Tibial nerve (tissue), 4 donors: ENCODE measurements at regions not wholly inside any gene's neighbourhood (a gene's known extent, or its start where the extent isn't known, plus 50 kb on each side); places are given as distances from the start of the nearest gene placed in this dataset.
"Not testable (repeated sequence)": the region's sequence is repeated elsewhere in the genome, so short reads cannot be mapped to it uniquely, and the experiment has no call there.

Experiments used
- DNase-seq, 2 donors: peaks; one replicate each; pipeline ENCODE4 v3.0.0-alpha.2; 2019; ENCODE audit warnings: low spot score in 2 of 2
- H3K27ac ChIP-seq, 4 donors: fragments of 200-600 bp; sonication (generic) in 3 of 4; one replicate each; pipeline ENCODE4 v1.5.1; 2017 to 2019; ENCODE audit warnings: mild to moderate bottlenecking in 1 of 4
- H3K27me3 ChIP-seq, 2 donors: fragments of 200-600 bp; sonication (generic) in 1 of 2; one replicate each; pipeline versions ENCODE4 v1.5.1 to v1.6.0; 2017 to 2019
- H3K36me3 ChIP-seq, 3 donors: fragments of 200-600 bp; sonication (generic); one replicate each; pipeline ENCODE4 v1.5.1; 2018 to 2019
- H3K4me1 ChIP-seq, 4 donors: fragments of 200-600 bp; sonication (generic) in 3 of 4; one replicate each; pipeline ENCODE4 v1.5.1; 2017 to 2019
- H3K4me3 ChIP-seq, 4 donors: fragments of 200-600 bp; sonication (generic) in 3 of 4; one replicate each; pipeline ENCODE4 v1.5.1; 2017 to 2019; ENCODE audit warnings: mild to moderate bottlenecking in 1 of 4, moderate library complexity in 1 of 4
- H3K9me3 ChIP-seq, 4 donors: fragments of 200-600 bp; sonication (generic) in 3 of 4; one replicate each; pipeline ENCODE4 v1.5.1; 2017 to 2019
- CTCF ChIP-seq, 5 experiments: fragments of 200-600 bp in 3 of 5; fragments of 450-650 bp in 2 of 5; sonication (generic) in 3 of 5; IDR thresholded peaks; one replicate each; pipeline ENCODE4 v1.5.1; 2016 to 2019; ENCODE audit warnings: antibody characterized with exemption in 5 of 5, mild to moderate bottlenecking in 3 of 5, moderate library complexity in 2 of 5
- EP300 ChIP-seq, 2 donors: sonication (generic); formaldehyde crosslinking; IDR thresholded peaks; one replicate each; pipeline ENCODE4 v1.6.1; 2017; ENCODE audit warnings: antibody characterized with exemption in 2 of 2, mild to moderate bottlenecking in 1 of 2
- POLR2A ChIP-seq, 2 donors: fragments of 450-650 bp; IDR thresholded peaks; one replicate each; pipeline ENCODE4 v1.6.1; 2017; ENCODE audit warnings: antibody characterized with exemption in 2 of 2, mild to moderate bottlenecking in 2 of 2, moderate library complexity in 2 of 2
- WGBS, 2 donors: methylation state at CpG; one replicate each; pipeline ENCODE4 v1.1.5; 2018; 5-methylcytosine and 5-hydroxymethylcytosine counted together

- no peaks in the 10 kb centered on the region for H3K36me3 ChIP-seq
- TF ChIP-seq CTCF (IDR thresholded peaks at IDR 0.05) (no peak), POLR2A (IDR thresholded peaks at IDR 0.05) (no peak), EP300 (IDR thresholded peaks at IDR 0.05) (no peak)
- H3K4me3 ChIP-seq: no peak overlapping the region
- H3K27me3 ChIP-seq: no peaks in the 10 kb centered on the region
- DNase-seq: no peak
- no peak overlapping the region for H3K27ac ChIP-seq
- WGBS, 2 donors: 51 to 56% methylated on average over 4 of the region's 4 CpGs
- H3K4me1 ChIP-seq: no peaks in the 10 kb centered on the region
- H3K9me3 ChIP-seq: no peaks in the 10 kb centered on the region
Measured at GRCh38 chr19:21611659-21612402, 106.4 kb downstream of the ZNF429 start.

- Histone ChIP-seq H3K27me3 (no peaks in the 10 kb centered on the region), H3K27ac (no peak overlapping the region), H3K9me3 (no peaks in the 10 kb centered on the region), H3K4me3 (no peak overlapping the region), H3K36me3 (no peaks in the 10 kb centered on the region), H3K4me1 (no peaks in the 10 kb centered on the region)
- WGBS, 2 donors: 53 to 68% methylated on average over 1 of the region's 1 CpG
- DNase-seq: no peak
- TF ChIP-seq EP300 (IDR thresholded peaks at IDR 0.05): no peak
- no peak for TF ChIP-seq CTCF (IDR thresholded peaks at IDR 0.05)
- TF ChIP-seq POLR2A (IDR thresholded peaks at IDR 0.05): no peak
Measured at GRCh38 chr19:21610787-21611186, 105.4 kb downstream of the ZNF429 start.

- TF ChIP-seq EP300 (IDR thresholded peaks at IDR 0.05): no peak
- Histone ChIP-seq H3K9me3 (no peaks in the 10 kb centered on the region), H3K27ac (no peak overlapping the region), H3K4me3 (no peak overlapping the region), H3K27me3 (no peaks in the 10 kb centered on the region), H3K4me1 (no peaks in the 10 kb centered on the region), H3K36me3 (no peaks in the 10 kb centered on the region)
- WGBS, 2 donors: 61 to 77% methylated on average over 3 of the region's 3 CpGs
- no peak for DNase-seq
Measured at GRCh38 chr19:21610341-21610740, 104.9 kb downstream of the ZNF429 start.

- no peaks in the 10 kb centered on the region for H3K9me3 ChIP-seq
- no peak for DNase-seq
- no peaks in the 10 kb centered on the region for H3K36me3 ChIP-seq
- no peak overlapping the region for H3K4me3 ChIP-seq
- peaks cover 0 to 10% (median 2%) of the 10 kb centered on the region in 4 donors for H3K4me1 ChIP-seq
- H3K27me3 ChIP-seq: no peaks in the 10 kb centered on the region
- 77 to 90% methylated on average over 2 of the region's 2 CpGs for WGBS, 2 donors
- no peak overlapping the region for H3K27ac ChIP-seq
- TF ChIP-seq CTCF (IDR thresholded peaks at IDR 0.05) (no peak), POLR2A (IDR thresholded peaks at IDR 0.05) (no peak), EP300 (IDR thresholded peaks at IDR 0.05) (no peak)
Measured at GRCh38 chr19:21608571-21608970, 103.2 kb downstream of the ZNF429 start.

GRCh38 chr19:21607449-21607848 is 102.0 kb downstream of the ZNF429 start:
- no peaks in the 10 kb centered on the region for H3K9me3 ChIP-seq
- 40 to 68% methylated on average over 4 of the region's 4 CpGs for WGBS, 2 donors
- H3K27ac ChIP-seq: no peak overlapping the region
- H3K27me3 ChIP-seq: no peaks in the 10 kb centered on the region
- TF ChIP-seq CTCF (IDR thresholded peaks at IDR 0.05) (no peak), EP300 (IDR thresholded peaks at IDR 0.05) (no peak), POLR2A (IDR thresholded peaks at IDR 0.05) (no peak)
- H3K4me1 ChIP-seq: peaks cover 0 to 18% (median 4%) of the 10 kb centered on the region in 4 donors
- H3K4me3 ChIP-seq: no peak overlapping the region
- DNase-seq: no peak
- H3K36me3 ChIP-seq: no peaks in the 10 kb centered on the region

GRCh38 chr19:21607011-21607410 is 101.6 kb downstream of the ZNF429 start:
- DNase-seq, H3K36me3 ChIP-seq, H3K27me3 ChIP-seq, H3K27ac ChIP-seq, H3K4me3 ChIP-seq, H3K9me3 ChIP-seq: not testable (repeated sequence)
- WGBS, 2 donors: 63 to 85% methylated on average over 8 to 10 of the region's 31 CpGs
- peaks cover 0 to 18% (median 4%) of the 10 kb centered on the region in 4 donors for H3K4me1 ChIP-seq

- H3K27me3 ChIP-seq, H3K4me3 ChIP-seq, H3K36me3 ChIP-seq, H3K27ac ChIP-seq, H3K9me3 ChIP-seq, DNase-seq: not testable (repeated sequence)
- 74 to 91% methylated on average over 4 of the region's 5 CpGs for WGBS, 2 donors
- peaks cover 0 to 18% (median 4%) of the 10 kb centered on the region in 4 donors for H3K4me1 ChIP-seq
Measured at GRCh38 chr19:21606326-21606725, 100.9 kb downstream of the ZNF429 start.
